ENCODE measurements at regions not wholly inside any gene's neighbourhood (a gene's known extent, or its start where the extent isn't known, plus 50 kb on each side); places are given as distances from the start of the nearest gene placed in this dataset.

DNA sequence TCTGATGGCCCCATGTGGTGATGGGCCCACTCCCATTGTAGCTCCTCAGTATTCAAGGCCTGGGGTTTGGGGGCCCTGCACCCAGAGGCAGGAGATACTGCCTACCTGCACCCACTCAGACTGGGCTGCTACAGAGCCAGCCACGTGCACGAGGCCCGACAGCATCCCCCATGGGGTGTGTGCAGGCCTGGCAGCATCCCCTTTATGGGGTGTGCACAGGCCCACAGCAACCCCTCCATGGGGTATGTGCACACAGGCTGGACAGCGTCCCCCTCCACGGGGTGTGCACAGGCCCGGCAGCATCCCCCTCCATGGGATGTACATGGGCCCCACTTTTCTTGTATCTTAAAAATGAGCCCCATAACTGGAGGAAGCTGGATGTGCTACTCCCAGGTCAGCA lies 156.0 kb downstream of the RBFOX3 start:
- Histone ChIP-seq H3K9ac (ENCODE audit: low read depth, low read length) (no peak overlapping the region), H3K9me3 (ENCODE audit: control insufficient read depth, insufficient read depth, low read length) (no peaks in the 10 kb centered on the region), H3K36me3 (ENCODE audit: insufficient read depth, low read length) (no peaks in the 10 kb centered on the region), H3K4me1 (ENCODE audit: insufficient read depth, low read length) (no peaks in the 10 kb centered on the region)

- Histone ChIP-seq H3K36me3 (ENCODE audit: insufficient read depth, low read length) (no peaks in the 10 kb centered on the region), H3K9me3 (ENCODE audit: control insufficient read depth, insufficient read depth, low read length) (no peaks in the 10 kb centered on the region), H3K9ac (ENCODE audit: low read depth, low read length) (no peak overlapping the region), H3K4me1 (ENCODE audit: insufficient read depth, low read length) (no peaks in the 10 kb centered on the region)
Measured at GRCh38 chr17:79453481-79453880, 157.4 kb downstream of the RBFOX3 start.

- Histone ChIP-seq H3K9ac (ENCODE audit: low read depth, low read length) (no peak overlapping the region), H3K36me3 (ENCODE audit: insufficient read depth, low read length) (no peaks in the 10 kb centered on the region), H3K9me3 (ENCODE audit: control insufficient read depth, insufficient read depth, low read length) (no peaks in the 10 kb centered on the region), H3K4me1 (ENCODE audit: insufficient read depth, low read length) (no peaks in the 10 kb centered on the region)
Measured at GRCh38 chr17:79452706-79453105, 158.1 kb downstream of the RBFOX3 start.

DNA sequence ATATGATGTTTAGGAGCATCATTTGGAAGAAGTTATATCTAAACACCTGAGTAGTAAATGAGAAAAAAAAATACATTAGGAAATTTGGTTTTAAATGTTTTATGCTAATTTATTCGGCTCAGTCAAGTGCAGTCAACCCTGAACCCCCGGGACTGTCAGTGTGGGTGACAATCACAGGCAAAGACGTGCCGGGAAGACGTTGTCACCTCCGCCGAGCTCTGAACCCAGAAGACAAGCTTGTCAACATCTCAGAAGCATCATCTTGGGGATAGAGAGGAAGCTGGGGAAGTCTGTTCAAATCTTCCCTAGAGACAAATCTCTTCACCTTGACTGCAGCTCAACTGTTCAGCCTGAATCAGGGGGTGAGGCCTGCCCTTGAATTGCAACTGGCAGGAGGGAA lies 159.7 kb downstream of the RBFOX3 start:
- Histone ChIP-seq H3K9ac (ENCODE audit: low read depth, low read length) (no peak overlapping the region), H3K36me3 (ENCODE audit: insufficient read depth, low read length) (no peaks in the 10 kb centered on the region), H3K9me3 (ENCODE audit: control insufficient read depth, insufficient read depth, low read length) (no peaks in the 10 kb centered on the region), H3K4me1 (ENCODE audit: insufficient read depth, low read length) (no peaks in the 10 kb centered on the region)

- Histone ChIP-seq H3K9ac (ENCODE audit: low read depth, low read length) (no peak overlapping the region), H3K4me1 (ENCODE audit: insufficient read depth, low read length) (no peaks in the 10 kb centered on the region), H3K9me3 (ENCODE audit: control insufficient read depth, insufficient read depth, low read length) (no peaks in the 10 kb centered on the region), H3K36me3 (ENCODE audit: insufficient read depth, low read length) (no peaks in the 10 kb centered on the region)
Measured at GRCh38 chr17:79446399-79447009, 164.3 kb downstream of the RBFOX3 start.

DNA sequence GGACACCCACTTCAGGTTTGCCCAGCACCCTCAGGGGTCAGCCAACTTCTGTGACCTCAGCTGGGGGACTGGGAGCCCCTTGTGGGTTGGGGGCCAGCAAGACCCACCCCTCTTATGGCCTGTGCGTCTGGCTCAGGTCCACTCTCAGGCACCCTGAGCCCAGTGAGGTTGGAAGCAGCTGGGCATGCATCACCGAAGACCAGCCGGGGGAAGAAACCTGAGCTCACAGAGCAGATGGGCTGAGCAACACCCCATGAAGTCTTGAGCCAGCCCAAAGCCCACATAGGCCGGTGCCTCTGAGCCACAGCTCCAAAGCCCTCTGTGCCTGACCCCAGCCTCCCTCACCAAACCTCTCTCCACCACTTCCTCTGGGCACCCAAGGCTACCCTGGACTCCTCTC lies 166.7 kb downstream of the RBFOX3 start:
- H3K36me3 ChIP-seq (ENCODE audit: insufficient read depth, low read length) = no peaks in the 10 kb centered on the region
- H3K9ac ChIP-seq (ENCODE audit: low read depth, low read length) = no peak overlapping the region
- no peaks in the 10 kb centered on the region for H3K9me3 ChIP-seq (ENCODE audit: control insufficient read depth, insufficient read depth, low read length)
- H3K4me1 ChIP-seq (ENCODE audit: insufficient read depth, low read length) = no peaks in the 10 kb centered on the region

GRCh38 chr17:79443026-79443425 lies 167.8 kb downstream of the RBFOX3 start:
- Histone ChIP-seq H3K4me1 (ENCODE audit: insufficient read depth, low read length) (no peaks in the 10 kb centered on the region), H3K36me3 (ENCODE audit: insufficient read depth, low read length) (no peaks in the 10 kb centered on the region), H3K9ac (ENCODE audit: low read depth, low read length) (no peak overlapping the region), H3K9me3 (ENCODE audit: control insufficient read depth, insufficient read depth, low read length) (no peaks in the 10 kb centered on the region)

- Histone ChIP-seq H3K9me3 (ENCODE audit: control insufficient read depth, insufficient read depth, low read length) (no peaks in the 10 kb centered on the region), H3K36me3 (ENCODE audit: insufficient read depth, low read length) (no peaks in the 10 kb centered on the region), H3K4me1 (ENCODE audit: insufficient read depth, low read length) (no peaks in the 10 kb centered on the region), H3K9ac (ENCODE audit: low read depth, low read length) (no peak overlapping the region)
Measured at GRCh38 chr17:79441356-79442160, 169.3 kb downstream of the RBFOX3 start.

GRCh38 chr17:79440251-79440650 lies 170.6 kb downstream of the RBFOX3 start:
- H3K4me1 ChIP-seq (ENCODE audit: insufficient read depth, low read length) = no peaks in the 10 kb centered on the region
- H3K36me3 ChIP-seq (ENCODE audit: insufficient read depth, low read length) = no peaks in the 10 kb centered on the region
- no peak overlapping the region for H3K9ac ChIP-seq (ENCODE audit: low read depth, low read length)

DNA sequence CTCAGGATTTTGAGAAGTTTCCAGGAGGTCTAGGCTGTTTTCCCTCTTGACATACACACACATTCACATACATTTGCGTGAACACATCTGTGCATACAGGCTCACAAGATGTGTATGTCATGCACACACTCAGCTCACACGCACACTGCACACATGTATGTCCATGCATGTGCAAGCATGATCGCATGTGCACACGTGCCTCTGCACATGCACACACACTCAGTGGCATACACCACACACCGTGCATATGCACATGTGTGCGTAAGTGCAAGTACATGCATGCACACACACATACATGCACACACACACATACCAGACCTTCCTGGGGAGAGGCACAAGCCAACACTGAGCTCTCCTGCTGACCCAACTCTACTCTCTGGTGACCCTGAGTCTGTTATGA lies 171.4 kb downstream of the RBFOX3 start:
- no peaks in the 10 kb centered on the region for H3K9me3 ChIP-seq (ENCODE audit: control insufficient read depth, insufficient read depth, low read length)
- H3K4me1 ChIP-seq (ENCODE audit: insufficient read depth, low read length) = no peaks in the 10 kb centered on the region
- H3K9ac ChIP-seq (ENCODE audit: low read depth, low read length) = no peak overlapping the region
- H3K36me3 ChIP-seq (ENCODE audit: insufficient read depth, low read length) = no peaks in the 10 kb centered on the region

More at GRCh38 chr17:79440251-79440650, 170.6 kb downstream of the RBFOX3 start:
- no peaks in the 10 kb centered on the region for H3K9me3 ChIP-seq (ENCODE audit: control insufficient read depth, insufficient read depth, low read length)

- Histone ChIP-seq H3K9ac (ENCODE audit: low read depth, low read length) (no peak overlapping the region), H3K36me3 (ENCODE audit: insufficient read depth, low read length) (no peaks in the 10 kb centered on the region), H3K4me1 (ENCODE audit: insufficient read depth, low read length) (no peaks in the 10 kb centered on the region), H3K9me3 (ENCODE audit: control insufficient read depth, insufficient read depth, low read length) (no peaks in the 10 kb centered on the region)
Measured at GRCh38 chr17:79438546-79439334, 172.1 kb downstream of the RBFOX3 start.

GRCh38 chr17:79438058-79438457 lies 172.8 kb downstream of the RBFOX3 start:
- H3K9me3 ChIP-seq (ENCODE audit: control insufficient read depth, insufficient read depth, low read length) = no peaks in the 10 kb centered on the region
- no peaks in the 10 kb centered on the region for H3K4me1 ChIP-seq (ENCODE audit: insufficient read depth, low read length)
- H3K36me3 ChIP-seq (ENCODE audit: insufficient read depth, low read length) = no peaks in the 10 kb centered on the region
- H3K9ac ChIP-seq (ENCODE audit: low read depth, low read length) = no peak overlapping the region

DNA sequence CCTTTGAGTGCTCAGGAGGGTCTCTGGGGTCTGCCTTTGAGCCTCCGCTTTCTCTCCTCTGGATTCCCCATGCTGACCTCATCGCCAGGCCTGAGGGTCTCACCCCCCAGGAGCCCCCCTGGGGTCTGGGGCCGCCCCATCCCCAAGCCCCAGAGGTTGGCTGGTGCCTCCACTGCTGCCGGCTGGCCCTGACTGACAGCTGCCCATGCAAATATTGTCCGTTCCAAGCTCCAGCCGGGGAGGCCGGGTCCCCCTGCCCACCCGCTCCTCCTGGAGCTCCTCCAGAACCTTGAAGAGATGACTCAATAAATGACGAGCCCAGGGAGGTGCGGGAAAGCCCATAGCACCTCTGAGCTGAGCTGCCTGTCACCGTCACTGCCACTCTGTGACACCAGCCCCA lies 173.8 kb downstream of the RBFOX3 start:
- Histone ChIP-seq H3K9me3 (ENCODE audit: control insufficient read depth, insufficient read depth, low read length) (no peaks in the 10 kb centered on the region), H3K9ac (ENCODE audit: low read depth, low read length) (no peak overlapping the region), H3K4me1 (ENCODE audit: insufficient read depth, low read length) (no peaks in the 10 kb centered on the region), H3K36me3 (ENCODE audit: insufficient read depth, low read length) (no peaks in the 10 kb centered on the region)

DNA sequence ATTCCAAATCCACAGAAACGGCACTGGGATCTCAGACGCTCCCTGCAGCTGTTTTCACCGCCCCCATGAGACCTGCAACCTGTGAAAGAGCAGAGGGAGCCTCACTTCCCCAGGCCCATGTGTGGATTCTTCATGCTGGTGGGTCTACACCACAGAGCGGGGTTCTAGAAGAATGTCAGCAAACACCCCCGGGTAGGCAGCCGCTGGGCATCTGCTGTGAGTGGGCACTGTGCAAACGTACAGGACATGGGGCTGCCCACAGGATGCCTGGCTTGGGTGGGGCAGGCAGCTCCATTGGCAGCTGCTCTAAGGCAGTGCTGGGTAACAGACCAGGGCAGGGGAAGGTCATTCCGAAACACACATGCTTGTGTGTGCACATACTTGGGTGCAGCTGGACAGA lies 174.9 kb downstream of the RBFOX3 start:
- Histone ChIP-seq H3K9ac (ENCODE audit: low read depth, low read length) (no peak overlapping the region), H3K4me1 (ENCODE audit: insufficient read depth, low read length) (no peaks in the 10 kb centered on the region), H3K36me3 (ENCODE audit: insufficient read depth, low read length) (no peaks in the 10 kb centered on the region), H3K9me3 (ENCODE audit: control insufficient read depth, insufficient read depth, low read length) (no peaks in the 10 kb centered on the region)

- Histone ChIP-seq H3K9ac (ENCODE audit: low read depth, low read length) (no peak overlapping the region), H3K9me3 (ENCODE audit: control insufficient read depth, insufficient read depth, low read length) (no peaks in the 10 kb centered on the region), H3K36me3 (ENCODE audit: insufficient read depth, low read length) (no peaks in the 10 kb centered on the region), H3K4me1 (ENCODE audit: insufficient read depth, low read length) (no peaks in the 10 kb centered on the region)
Measured at GRCh38 chr17:79435296-79435695, 175.6 kb downstream of the RBFOX3 start.
